Thyroid gland (tissue), 4 donors: ENCODE measurements at regions not wholly inside any gene's neighbourhood (a gene's known extent, or its start where the extent isn't known, plus 50 kb on each side); places are given as distances from the start of the nearest gene placed in this dataset.

Experiments used
- DNase-seq, 2 donors: peaks; one replicate each; pipeline ENCODE4 v3.0.0-alpha.2; 2019
- H3K27ac ChIP-seq, 3 donors: fragments of 200-600 bp; sonication (generic); 1 replicate in 2 of 3; 2 replicates in 1 of 3; pipeline ENCODE4 v1.5.1; 2016 to 2019; ENCODE audit warnings: mild to moderate bottlenecking in 1 of 3, moderate library complexity in 1 of 3
- H3K27me3 ChIP-seq: fragments of 200-600 bp; sonication (generic); one replicate; pipeline ENCODE4 v1.5.1; 2019
- H3K36me3 ChIP-seq, 2 donors: fragments of 200-600 bp; sonication (generic); one replicate each; pipeline ENCODE4 v1.5.1; 2016 to 2019
- H3K4me1 ChIP-seq, 2 donors: fragments of 200-600 bp; sonication (generic); one replicate each; pipeline ENCODE4 v1.5.1; 2017 to 2019
- H3K4me3 ChIP-seq, 3 donors: fragments of 200-600 bp; sonication (generic); replicated peaks in 1 of 3; 1 replicate in 2 of 3; 2 replicates in 1 of 3; pipeline ENCODE4 v1.5.1; 2016; ENCODE audit warnings: mild to moderate bottlenecking in 1 of 3
- H3K9me3 ChIP-seq: fragments of 200-600 bp; sonication (generic); one replicate; pipeline ENCODE4 v1.5.1; 2017
- CTCF ChIP-seq, 6 experiments: fragments of 200-600 bp in 3 of 6; fragments of 450-650 bp in 3 of 6; sonication (generic) in 3 of 6; IDR thresholded peaks; one replicate each; pipeline ENCODE4 v1.5.1; 2016 to 2019; ENCODE audit warnings: antibody characterized with exemption in 6 of 6, mild to moderate bottlenecking in 2 of 6, inconsistent platforms in 1 of 6, moderate library complexity in 1 of 6
- POLR2A ChIP-seq, 2 donors: fragments of 450-650 bp; IDR thresholded peaks; one replicate each; pipeline ENCODE4 v1.6.1; 2017; ENCODE audit warnings: antibody characterized with exemption in 2 of 2, mild to moderate bottlenecking in 2 of 2, moderate library complexity in 1 of 2
- WGBS, 2 donors: methylation state at CpG; one replicate each; pipeline ENCODE4 v1.1.5; 2017; 5-methylcytosine and 5-hydroxymethylcytosine counted together
- intact Hi-C: fragments of 100-400 bp; cut with DNase I; formaldehyde crosslinking; loops from one replicate; pipeline ENCODE4 v1.15.1; 2023

- intact Hi-C loops, result no loop called here
- no peak for TF ChIP-seq POLR2A (IDR thresholded peaks at IDR 0.05)
- no peak for TF ChIP-seq CTCF (IDR thresholded peaks at IDR 0.05)
- Histone ChIP-seq H3K27me3 (no peaks in the 10 kb centered on the region), H3K9me3 (no peaks in the 10 kb centered on the region), H3K4me1 (no peaks in the 10 kb centered on the region), H3K4me3 (no peak overlapping the region), H3K36me3 (no peaks in the 10 kb centered on the region), H3K27ac (no peak overlapping the region)
- no peak for DNase-seq
These were observed 349.0 kb downstream of the ZWINT start for GRCh38 chr10:56012101-56012500.

- no peaks in the 10 kb centered on the region for H3K36me3 ChIP-seq
- H3K4me1 ChIP-seq, result no peaks in the 10 kb centered on the region
- no peak for TF ChIP-seq CTCF (IDR thresholded peaks at IDR 0.05)
- no peak for TF ChIP-seq POLR2A (IDR thresholded peaks at IDR 0.05)
- no peak overlapping the region for H3K4me3 ChIP-seq
- intact Hi-C loops, result no loop called here
- no peak overlapping the region for H3K27ac ChIP-seq
- H3K9me3 ChIP-seq, result no peaks in the 10 kb centered on the region
- no peak for DNase-seq
- WGBS, 2 donors, result 83 to 90% methylated on average over 2 of the region's 2 CpGs
- H3K27me3 ChIP-seq, result no peaks in the 10 kb centered on the region
These were observed 357.5 kb downstream of the ZWINT start for GRCh38 chr10:56003555-56003954.

- H3K27me3 ChIP-seq, result no peaks in the 10 kb centered on the region
- no peak overlapping the region for H3K27ac ChIP-seq
- H3K4me1 ChIP-seq, result no peaks in the 10 kb centered on the region
- DNase-seq, result no peak
- no peak overlapping the region for H3K4me3 ChIP-seq
- TF ChIP-seq CTCF (IDR thresholded peaks at IDR 0.05) (no peak), POLR2A (IDR thresholded peaks at IDR 0.05) (no peak)
- intact Hi-C loops, result no loop called here
- H3K36me3 ChIP-seq, result no peaks in the 10 kb centered on the region
- 67 to 75% methylated on average over 3 of the region's 3 CpGs for WGBS, 2 donors
- no peaks in the 10 kb centered on the region for H3K9me3 ChIP-seq
These were observed 371.9 kb downstream of the ZWINT start for GRCh38 chr10:55989188-55989587.

DNA sequence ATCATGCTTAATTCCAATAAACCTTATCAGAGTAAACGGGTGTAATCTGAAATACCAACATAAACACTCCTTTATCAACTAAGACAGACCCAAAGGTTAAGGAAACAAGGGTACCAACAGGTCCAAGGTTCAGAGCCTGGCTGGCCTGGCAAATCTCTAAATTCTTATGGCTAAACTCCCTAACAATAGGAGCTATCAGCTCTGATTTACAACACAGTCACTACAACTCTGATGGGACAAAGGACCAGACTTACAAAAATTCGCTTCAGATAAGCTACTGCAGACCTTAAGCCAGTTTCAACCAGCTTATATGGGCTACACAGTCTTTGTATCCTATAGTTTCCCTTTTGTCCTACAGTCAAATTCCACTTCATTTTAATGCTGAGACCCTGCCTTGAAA is 381.9 kb downstream of the ZWINT start:
- no peaks in the 10 kb centered on the region for H3K27me3 ChIP-seq
- intact Hi-C loops, result no loop called here
- no peak overlapping the region for H3K27ac ChIP-seq
- DNase-seq, result no peak
- 47 to 62% methylated on average over 2 of the region's 2 CpGs for WGBS, 2 donors
- TF ChIP-seq CTCF (IDR thresholded peaks at IDR 0.05) (no peak), POLR2A (IDR thresholded peaks at IDR 0.05) (no peak)
- no peaks in the 10 kb centered on the region for H3K36me3 ChIP-seq
- H3K4me1 ChIP-seq, result no peaks in the 10 kb centered on the region
- no peak overlapping the region for H3K4me3 ChIP-seq
- no peaks in the 10 kb centered on the region for H3K9me3 ChIP-seq

DNA sequence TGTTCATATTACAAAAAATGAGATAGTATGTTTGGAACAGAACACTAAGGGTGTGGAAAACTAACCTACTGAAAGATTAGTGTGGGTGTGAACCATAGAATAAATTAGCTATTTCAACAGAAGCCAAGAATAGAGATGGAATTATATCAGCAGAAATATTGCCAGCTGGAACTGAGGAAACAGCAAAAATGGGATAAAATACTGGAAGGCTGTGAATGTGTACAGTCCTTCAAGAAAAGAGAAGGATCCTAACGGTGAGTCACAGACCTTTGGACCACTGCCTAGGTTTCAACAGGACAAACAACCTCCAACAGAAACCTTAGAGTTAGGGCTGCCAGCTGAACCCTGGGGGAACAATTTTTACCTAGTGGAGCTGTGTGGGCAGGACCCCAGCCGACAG is 395.0 kb downstream of the ZWINT start:
- no peaks in the 10 kb centered on the region for H3K36me3 ChIP-seq
- H3K4me1 ChIP-seq, result no peaks in the 10 kb centered on the region
- no peaks in the 10 kb centered on the region for H3K9me3 ChIP-seq
- H3K4me3 ChIP-seq, result no peak overlapping the region
- no peak for DNase-seq
- H3K27ac ChIP-seq, result no peak overlapping the region
- intact Hi-C loops, result no loop called here
- H3K27me3 ChIP-seq, result no peaks in the 10 kb centered on the region
- TF ChIP-seq POLR2A (IDR thresholded peaks at IDR 0.05) (no peak), CTCF (IDR thresholded peaks at IDR 0.05) (no peak)
- WGBS, 2 donors, result 65 to 71% methylated on average over 2 of the region's 2 CpGs
